SU-DHL-6 (cell line): ENCODE measurements at regions not wholly inside any gene's neighbourhood (a gene's known extent, or its start where the extent isn't known, plus 50 kb on each side); places are given as distances from the start of the nearest gene placed in this dataset.

Experiments
- H2AFZ ChIP-seq: fragments of 200-600 bp; sonication (generic); 2 replicates; pipeline ENCODE4 v1.6.1; 2014; ENCODE audit warnings: low read depth, mild to moderate bottlenecking, moderate library complexity, mixed read lengths, antibody characterized with exemption, low read length; ENCODE audit not compliant: severe bottlenecking
- H3F3A ChIP-seq: fragments of 200-600 bp; shearing (Covaris generic); 2 replicates; pipeline ENCODE4 v1.6.0; 2016; ENCODE audit warnings: antibody characterized with exemption, mild to moderate bottlenecking; ENCODE audit not compliant: insufficient read depth
- H3K27ac ChIP-seq: fragments of 200-600 bp; sonication (generic); 2 replicates; pipeline ENCODE4 v1.5.1; 2016; ENCODE audit warnings: low read depth, mild to moderate bottlenecking, low read length, moderate library complexity, mixed read lengths
- H3K27me3 ChIP-seq: fragments of 200-600 bp; sonication (generic), shearing (Covaris generic); 2 replicates; pipeline ENCODE4 v1.6.0; 2014; ENCODE audit warnings: mild to moderate bottlenecking, low read length
- H3K36me3 ChIP-seq: fragments of 200-600 bp; sonication (generic); 2 replicates; pipeline ENCODE4 v1.6.1; 2014; ENCODE audit warnings: mild to moderate bottlenecking, low read length, mixed read lengths
- H3K4me2 ChIP-seq: fragments of 300-600, 200-600 bp; shearing (Covaris generic), sonication (generic); 2 replicates; pipeline ENCODE4 v1.6.0; 2014; ENCODE audit warnings: low read length, low read depth, mild to moderate bottlenecking; ENCODE audit not compliant: poor library complexity, severe bottlenecking
- H3K4me3 ChIP-seq: fragments of 200-600 bp; sonication (generic); 2 replicates; pipeline ENCODE4 v1.5.1; 2014; ENCODE audit warnings: antibody characterized with exemption, low read length, mild to moderate bottlenecking, mixed read lengths; ENCODE audit not compliant: insufficient read depth, poor library complexity, severe bottlenecking
- H3K79me2 ChIP-seq: fragments of 200-600 bp; sonication (generic); 2 replicates; pipeline ENCODE4 v1.6.1; 2014; ENCODE audit warnings: mild to moderate bottlenecking, low read length, moderate library complexity; ENCODE audit not compliant: insufficient read depth
- H3K9ac ChIP-seq: fragments of 200-600 bp; sonication (generic); 2 replicates; pipeline ENCODE4 v1.7.0; 2014; ENCODE audit warnings: mild to moderate bottlenecking, low read length
- H3K9me2 ChIP-seq: fragments of 200-600 bp; sonication (generic); replicated peaks from 2 replicates; pipeline ENCODE4 v1.6.1; 2014; ENCODE audit warnings: low read length; ENCODE audit not compliant: insufficient read depth
- H3K9me3 ChIP-seq: fragments of 200-600 bp; sonication (generic); 2 replicates; pipeline ENCODE4 v1.6.1; 2014; ENCODE audit warnings: low read length, mixed read lengths; ENCODE audit not compliant: insufficient read depth
- H4K20me1 ChIP-seq: fragments of 200-600 bp; sonication (generic); 2 replicates; pipeline ENCODE4 v1.6.1; 2014; ENCODE audit warnings: low read depth, mild to moderate bottlenecking, antibody characterized with exemption, low read length, moderate library complexity, mixed read lengths
- CTCF ChIP-seq: fragments of 200-600 bp; sonication (generic); IDR thresholded peaks from one replicate; pipeline ENCODE4 v1.5.1; 2017; ENCODE audit warnings: antibody characterized with exemption, mild to moderate bottlenecking, low read length, moderate library complexity; ENCODE audit not compliant: insufficient read depth, poor library complexity, severe bottlenecking
- EZH2phosphoT487 ChIP-seq: fragments of 200-600 bp; sonication (generic), shearing (Covaris generic); conservative IDR thresholded peaks from 2 replicates; pipeline ENCODE4 v1.6.1; 2018; ENCODE audit warnings: mild to moderate bottlenecking, antibody characterized with exemption, low read length, moderate library complexity, mixed read lengths

GRCh38 chr16:73605309-73605708, 557.4 kb upstream of the ZFHX3 start:
- Histone ChIP-seq H3K9me2 (no peaks in the 10 kb centered on the region), H2AFZ (no peak overlapping the region), H3K27ac (no peak overlapping the region), H3K79me2 (no peaks in the 10 kb centered on the region), H3K36me3 (no peaks in the 10 kb centered on the region), H4K20me1 (no peaks in the 10 kb centered on the region), H3K27me3 (no peaks in the 10 kb centered on the region), H3K4me3 (no peak overlapping the region), H3K4me2 (no peak overlapping the region), H3F3A (no peaks in the 10 kb centered on the region), H3K9me3 (no peaks in the 10 kb centered on the region), H3K9ac (no peak overlapping the region)
- TF ChIP-seq CTCF (no peak), EZH2phosphoT487 (no peak)

GRCh38 chr16:73601911-73602310, 554.0 kb upstream of the ZFHX3 start:
- no peak overlapping the region for H3K9ac ChIP-seq
- no peaks in the 10 kb centered on the region for H3F3A ChIP-seq
- no peaks in the 10 kb centered on the region for H4K20me1 ChIP-seq
- no peaks in the 10 kb centered on the region for H3K9me2 ChIP-seq
- no peaks in the 10 kb centered on the region for H3K27me3 ChIP-seq
- H3K4me3 ChIP-seq = no peak overlapping the region
- TF ChIP-seq CTCF = no peak
- no peak for TF ChIP-seq EZH2phosphoT487
- no peaks in the 10 kb centered on the region for H3K9me3 ChIP-seq
- no peak overlapping the region for H3K27ac ChIP-seq
- no peak overlapping the region for H2AFZ ChIP-seq
- no peaks in the 10 kb centered on the region for H3K36me3 ChIP-seq
- no peaks in the 10 kb centered on the region for H3K79me2 ChIP-seq
- H3K4me2 ChIP-seq = no peak overlapping the region

- no peak overlapping the region for H3K9ac ChIP-seq
- H4K20me1 ChIP-seq = no peaks in the 10 kb centered on the region
- H3K79me2 ChIP-seq = no peaks in the 10 kb centered on the region
- no peaks in the 10 kb centered on the region for H3K27me3 ChIP-seq
- no peak overlapping the region for H3K4me2 ChIP-seq
- no peaks in the 10 kb centered on the region for H3K9me2 ChIP-seq
- H3K36me3 ChIP-seq = no peaks in the 10 kb centered on the region
- H2AFZ ChIP-seq = no peak overlapping the region
- H3K4me3 ChIP-seq = no peak overlapping the region
- TF ChIP-seq CTCF (no peak), EZH2phosphoT487 (no peak)
- H3F3A ChIP-seq = no peaks in the 10 kb centered on the region
- H3K9me3 ChIP-seq = no peaks in the 10 kb centered on the region
- no peak overlapping the region for H3K27ac ChIP-seq
Observed at GRCh38 chr16:73599870-73600269, 551.9 kb upstream of the ZFHX3 start.

GRCh38 chr16:73599351-73599750, 551.4 kb upstream of the ZFHX3 start:
- H3K36me3 ChIP-seq = no peaks in the 10 kb centered on the region
- no peak overlapping the region for H2AFZ ChIP-seq
- no peak overlapping the region for H3K9ac ChIP-seq
- no peaks in the 10 kb centered on the region for H4K20me1 ChIP-seq
- H3K27ac ChIP-seq = no peak overlapping the region
- no peak overlapping the region for H3K4me2 ChIP-seq
- H3K27me3 ChIP-seq = no peaks in the 10 kb centered on the region
- no peaks in the 10 kb centered on the region for H3K9me3 ChIP-seq
- H3F3A ChIP-seq = no peaks in the 10 kb centered on the region
- TF ChIP-seq CTCF (no peak), EZH2phosphoT487 (no peak)
- H3K79me2 ChIP-seq = no peaks in the 10 kb centered on the region
- no peak overlapping the region for H3K4me3 ChIP-seq
- H3K9me2 ChIP-seq = no peaks in the 10 kb centered on the region
